ENCODE measurements at regions not wholly inside any gene's neighbourhood (a gene's known extent, or its start where the extent isn't known, plus 50 kb on each side); places are given as distances from the start of the nearest gene placed in this dataset.
"Not testable (repeated sequence)": the region's sequence is repeated elsewhere in the genome, so short reads cannot be mapped to it uniquely, and the experiment has no call there.

- TF ChIP-seq, protein P1, sequence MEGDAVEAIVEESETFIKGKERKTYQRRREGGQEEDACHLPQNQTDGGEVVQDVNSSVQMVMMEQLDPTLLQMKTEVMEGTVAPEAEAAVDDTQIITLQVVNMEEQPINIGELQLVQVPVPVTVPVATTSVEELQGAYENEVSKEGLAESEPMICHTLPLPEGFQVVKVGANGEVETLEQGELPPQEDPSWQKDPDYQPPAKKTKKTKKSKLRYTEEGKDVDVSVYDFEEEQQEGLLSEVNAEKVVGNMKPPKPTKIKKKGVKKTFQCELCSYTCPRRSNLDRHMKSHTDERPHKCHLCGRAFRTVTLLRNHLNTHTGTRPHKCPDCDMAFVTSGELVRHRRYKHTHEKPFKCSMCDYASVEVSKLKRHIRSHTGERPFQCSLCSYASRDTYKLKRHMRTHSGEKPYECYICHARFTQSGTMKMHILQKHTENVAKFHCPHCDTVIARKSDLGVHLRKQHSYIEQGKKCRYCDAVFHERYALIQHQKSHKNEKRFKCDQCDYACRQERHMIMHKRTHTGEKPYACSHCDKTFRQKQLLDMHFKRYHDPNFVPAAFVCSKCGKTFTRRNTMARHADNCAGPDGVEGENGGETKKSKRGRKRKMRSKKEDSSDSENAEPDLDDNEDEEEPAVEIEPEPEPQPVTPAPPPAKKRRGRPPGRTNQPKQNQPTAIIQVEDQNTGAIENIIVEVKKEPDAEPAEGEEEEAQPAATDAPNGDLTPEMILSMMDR (conservative IDR thresholded peaks at IDR 0.05): no peak
- H3K27ac ChIP-seq: no peak overlapping the region
Measured at GRCh38 chr10:38209332-38209731, 115.2 kb downstream of the ZNF37A start.

GRCh38 chr10:38209748-38210147 lies 115.6 kb downstream of the ZNF37A start:
- H3K27ac ChIP-seq: not testable (repeated sequence)

DNA sequence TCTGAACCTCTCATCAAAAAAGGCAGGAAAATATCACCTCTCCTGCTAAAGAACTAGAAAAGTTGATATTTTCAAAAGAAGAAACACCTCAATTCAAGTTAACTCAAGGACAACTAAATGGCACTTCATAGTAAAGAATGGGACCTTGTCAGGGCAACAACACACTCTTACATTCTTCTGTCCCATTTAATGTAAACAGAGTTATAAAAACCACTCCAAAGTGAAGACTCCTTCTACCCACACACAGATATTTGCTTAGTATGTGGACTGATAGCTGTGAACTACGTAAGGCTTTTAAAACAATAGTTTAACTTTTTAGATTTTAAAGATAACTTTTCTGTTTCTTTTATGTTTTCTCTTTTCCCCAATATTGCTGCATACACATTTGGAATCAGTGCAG lies 118.3 kb downstream of the ZNF37A start:
- H3K27ac ChIP-seq: no peak overlapping the region
- TF ChIP-seq, protein P1 (conservative IDR thresholded peaks at IDR 0.05): no peak

- no peak overlapping the region for H3K27ac ChIP-seq
- TF ChIP-seq, protein P1 (conservative IDR thresholded peaks at IDR 0.05): no peak
Measured at GRCh38 chr10:38226385-38226784, 132.2 kb downstream of the ZNF37A start.

- TF ChIP-seq, protein P1 (conservative IDR thresholded peaks at IDR 0.05): no peak
- H3K27ac ChIP-seq: no peak overlapping the region
Measured at GRCh38 chr10:38228394-38228793, 134.3 kb downstream of the ZNF37A start.

GRCh38 chr10:38238479-38238878 lies 144.3 kb downstream of the ZNF37A start:
- not testable (repeated sequence) for H3K27ac ChIP-seq

- H3K27ac ChIP-seq: not testable (repeated sequence)
Measured at GRCh38 chr10:38242061-38242649, 148.0 kb downstream of the ZNF37A start.

DNA sequence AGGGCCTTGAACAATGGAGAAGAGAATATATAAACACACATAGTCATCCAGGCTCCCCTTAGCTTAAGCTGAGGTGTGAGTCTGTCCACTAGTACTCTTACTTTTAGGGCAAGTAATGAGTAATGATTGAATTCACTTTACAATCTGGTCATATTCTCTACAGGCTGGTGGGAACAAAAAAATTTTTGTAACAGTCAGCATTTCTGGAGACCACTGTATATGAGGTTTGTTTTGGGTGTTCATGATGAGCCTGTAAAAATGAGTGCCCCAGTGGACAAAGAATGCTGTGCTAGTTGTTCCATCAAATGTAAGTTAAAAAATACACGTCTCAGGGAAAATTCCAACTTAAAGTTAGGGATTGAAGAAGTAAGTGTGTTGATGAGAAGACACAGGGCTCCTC lies 154.0 kb downstream of the ZNF37A start:
- not testable (repeated sequence) for H3K27ac ChIP-seq

DNA sequence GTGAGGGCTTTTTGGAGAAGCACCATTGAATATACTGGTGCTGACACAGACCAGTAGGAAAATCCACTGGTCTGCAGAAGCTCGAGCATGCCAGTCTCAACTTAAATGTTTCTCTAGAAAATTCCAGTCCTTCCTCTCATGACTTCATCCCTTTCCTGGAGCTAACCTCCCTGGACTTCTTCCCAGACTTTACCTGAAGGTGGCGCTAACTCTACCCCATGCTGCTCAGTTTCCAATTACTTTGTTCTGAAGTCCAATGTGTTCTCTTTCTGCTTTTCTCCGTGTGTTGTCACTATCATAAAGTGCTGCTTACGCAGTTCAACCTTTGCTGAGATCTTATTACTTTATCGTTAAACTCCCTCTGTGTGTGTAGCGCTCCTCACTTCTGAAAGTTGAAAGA lies 158.4 kb downstream of the ZNF37A start:
- not testable (repeated sequence) for H3K27ac ChIP-seq

GRCh38 chr10:38267555-38267954 lies 173.4 kb downstream of the ZNF37A start:
- H3K27ac ChIP-seq: not testable (repeated sequence)

DNA sequence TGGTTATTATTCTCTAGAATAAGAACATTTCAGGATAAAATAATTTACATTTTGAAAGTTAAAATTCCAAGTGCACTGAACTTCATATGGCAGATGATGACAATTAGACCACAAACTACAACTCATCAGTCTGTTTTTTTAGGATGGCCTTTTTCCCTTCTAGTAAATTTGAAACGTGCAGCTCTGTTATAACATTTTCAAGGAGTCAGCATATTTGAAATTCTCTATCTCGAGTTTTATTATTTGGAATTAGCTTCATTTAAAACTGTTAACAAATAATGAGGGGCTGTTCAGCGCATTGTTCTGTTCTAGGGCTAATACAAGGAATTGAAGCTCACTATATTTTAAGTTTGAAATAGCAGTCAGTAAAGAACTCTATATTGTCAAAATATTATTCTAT lies 176.9 kb downstream of the ZNF37A start:
- H3K27ac ChIP-seq: not testable (repeated sequence)

GRCh38 chr10:38274879-38275278 lies 180.7 kb downstream of the ZNF37A start:
- not testable (repeated sequence) for H3K27ac ChIP-seq

- not testable (repeated sequence) for H3K27ac ChIP-seq
Measured at GRCh38 chr10:38292560-38292959, 198.4 kb downstream of the ZNF37A start.

- H3K27ac ChIP-seq: not testable (repeated sequence)
Measured at GRCh38 chr10:38310111-38310510, 216.0 kb downstream of the ZNF37A start.

DNA sequence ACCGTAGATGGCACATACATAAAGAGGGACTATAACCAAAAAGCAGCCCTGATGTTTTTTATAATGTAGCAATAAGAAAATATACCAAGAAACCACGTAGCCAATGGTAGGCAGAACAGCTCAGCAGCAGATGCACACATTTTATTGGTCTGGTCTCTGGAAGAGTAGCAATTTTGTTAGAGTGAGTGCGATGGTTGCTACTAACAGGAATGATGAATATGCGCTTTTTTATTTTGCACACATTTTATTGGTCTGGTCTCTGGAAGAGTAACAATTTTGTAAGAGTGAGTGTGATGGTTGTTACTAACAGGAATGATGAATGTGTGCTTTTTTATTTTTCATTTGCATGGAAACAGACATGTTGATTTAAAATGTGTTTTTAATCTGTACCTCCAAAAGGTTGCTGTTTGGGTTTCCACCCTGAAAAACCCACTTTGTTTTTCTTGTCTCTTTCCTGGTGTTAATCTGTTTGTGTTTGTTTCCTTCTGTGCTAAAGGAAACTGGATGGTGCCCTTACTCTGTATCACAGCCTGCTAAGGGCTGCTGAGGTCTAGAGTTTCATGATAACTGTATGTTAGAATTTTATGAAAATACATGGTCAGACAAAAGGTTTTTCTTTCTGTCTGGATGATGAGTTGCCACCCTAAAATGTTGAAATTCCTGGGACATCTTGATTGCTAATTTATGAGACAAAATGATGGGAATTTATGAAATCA lies 221.1 kb downstream of the ZNF37A start:
- not testable (repeated sequence) for H3K27ac ChIP-seq

DNA sequence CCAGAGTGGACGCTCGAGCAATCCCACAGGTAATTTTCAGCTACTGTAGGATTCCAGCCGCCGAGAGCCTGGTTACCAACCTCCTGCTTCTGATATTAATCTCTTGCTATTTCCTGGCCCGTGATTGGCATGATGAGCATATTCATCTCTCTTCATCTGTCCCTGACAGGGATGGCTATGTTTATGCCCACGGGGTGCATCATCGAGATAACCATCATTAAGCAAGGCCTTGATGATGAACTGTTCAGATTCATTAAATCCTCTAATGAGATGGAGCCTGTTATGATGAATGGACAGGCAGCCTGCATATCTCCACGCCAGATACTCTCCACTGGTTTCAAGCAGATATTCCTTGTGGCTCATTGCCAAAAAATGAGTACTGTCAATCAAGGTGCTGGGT lies 227.3 kb downstream of the ZNF37A start:
- not testable (repeated sequence) for H3K27ac ChIP-seq

DNA sequence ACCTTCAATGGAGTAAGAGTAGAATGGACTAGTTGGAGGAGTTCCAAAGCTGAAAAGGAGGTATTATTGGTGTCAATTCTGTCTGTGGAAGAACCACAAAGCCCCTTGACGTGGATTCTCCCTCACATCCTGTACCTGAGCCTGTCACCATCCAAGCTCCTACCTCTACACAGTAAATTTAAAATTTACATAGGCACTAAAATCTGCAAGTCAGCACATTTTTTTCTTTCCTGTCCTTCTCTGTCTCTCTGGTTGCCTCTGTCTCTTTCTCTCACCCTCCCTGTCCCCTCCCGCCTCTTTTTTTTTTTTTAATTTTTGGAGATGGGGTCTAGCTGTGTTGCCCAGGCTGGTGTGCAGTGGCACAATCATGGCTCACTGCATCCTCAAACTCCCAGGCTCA lies 236.2 kb downstream of the ZNF37A start:
- not testable (repeated sequence) for H3K27ac ChIP-seq
